Neuronal stem cell (in vitro differentiated cells): ENCODE measurements at regions not wholly inside any gene's neighbourhood (a gene's known extent, or its start where the extent isn't known, plus 50 kb on each side); places are given as distances from the start of the nearest gene placed in this dataset.

Experiments used
- DNase-seq: peaks from one replicate; pipeline ENCODE4 v3.0.0-alpha.2; 2013; ENCODE audit warnings: low spot score
- H2AFZ ChIP-seq: one replicate; pipeline ENCODE4 v1.6.1; 2013; ENCODE audit warnings: mild to moderate bottlenecking, low read length, inconsistent platforms
- H2AK5ac ChIP-seq: 2 replicates; pipeline ENCODE4 v1.6.1; 2013; ENCODE audit warnings: low read depth, mild to moderate bottlenecking, inconsistent platforms, low read length, moderate library complexity, mixed read lengths
- H2BK120ac ChIP-seq: 2 replicates; pipeline ENCODE4 v1.6.1; 2013; ENCODE audit warnings: low read depth, mild to moderate bottlenecking, inconsistent platforms, low read length, moderate library complexity, mixed read lengths
- H2BK12ac ChIP-seq: one replicate; pipeline ENCODE4 v1.6.1; 2013; ENCODE audit warnings: low read length, inconsistent platforms
- H2BK15ac ChIP-seq: 2 replicates; pipeline ENCODE4 v1.6.1; 2013; ENCODE audit warnings: mild to moderate bottlenecking, low read length, inconsistent platforms, mixed read lengths
- H2BK5ac ChIP-seq: one replicate; pipeline ENCODE4 v1.6.1; 2013; ENCODE audit warnings: inconsistent platforms, mild to moderate bottlenecking, low read length, moderate library complexity
- H3K14ac ChIP-seq: one replicate; pipeline ENCODE4 v1.6.1; 2013; ENCODE audit warnings: low read length, inconsistent platforms
- H3K18ac ChIP-seq: 2 replicates; pipeline ENCODE4 v1.6.1; 2013; ENCODE audit warnings: low read length, inconsistent platforms
- H3K23ac ChIP-seq: 2 replicates; pipeline ENCODE4 v1.6.1; 2013; ENCODE audit warnings: low read depth, mild to moderate bottlenecking, mixed read lengths, low read length, inconsistent platforms; ENCODE audit not compliant: poor library complexity
- H3K27ac ChIP-seq: replicated peaks from 3 replicates; pipeline ENCODE4 v1.5.1; 2013; ENCODE audit warnings: low read length, inconsistent platforms
- H3K27me3 ChIP-seq, 3 experiments: 2 replicates each; pipeline ENCODE4 v1.6.1; 2013; ENCODE audit warnings: low read length in 3 of 3, mild to moderate bottlenecking in 2 of 3, inconsistent platforms in 1 of 3, low read depth in 1 of 3, mixed read lengths in 1 of 3, moderate library complexity in 1 of 3; ENCODE audit not compliant: control insufficient read depth in 3 of 3, insufficient read depth in 3 of 3
- H3K36me3 ChIP-seq, 2 donors: replicated peaks in 1 of 2; 2 replicates each; pipeline ENCODE4 v1.6.1; 2013; ENCODE audit warnings: low read length in 2 of 2; ENCODE audit not compliant: control insufficient read depth in 2 of 2, insufficient read depth in 2 of 2
- H3K4ac ChIP-seq: 2 replicates; pipeline ENCODE4 v1.6.1; 2013; ENCODE audit warnings: inconsistent platforms, mild to moderate bottlenecking, low read length, moderate library complexity
- H3K4me1 ChIP-seq, 2 donors: 1 replicate in 1 of 2; 2 replicates in 1 of 2; pipeline ENCODE4 v1.6.1; 2013; ENCODE audit warnings: low read length in 2 of 2, low read depth in 1 of 2; ENCODE audit not compliant: control insufficient read depth in 2 of 2, insufficient read depth in 1 of 2
- H3K4me2 ChIP-seq: one replicate; pipeline ENCODE4 v1.6.1; 2013; ENCODE audit warnings: mild to moderate bottlenecking, low read length, inconsistent platforms; ENCODE audit not compliant: insufficient read depth, poor library complexity, severe bottlenecking
- H3K4me3 ChIP-seq, 2 donors: 2 replicates each; pipeline ENCODE4 v1.5.1; 2013; ENCODE audit warnings: low read length in 2 of 2, mild to moderate bottlenecking in 2 of 2, inconsistent platforms in 1 of 2, moderate library complexity in 1 of 2
- H3K79me1 ChIP-seq: one replicate; pipeline ENCODE4 v1.6.1; 2013; ENCODE audit warnings: low read depth, mild to moderate bottlenecking, inconsistent platforms, low read length, moderate library complexity
- H3K9ac ChIP-seq: one replicate; pipeline ENCODE4 v1.6.1; 2013; ENCODE audit warnings: mild to moderate bottlenecking, low read depth, low read length, inconsistent platforms; ENCODE audit not compliant: poor library complexity
- H3K9me3 ChIP-seq, 2 donors: replicated peaks in 1 of 2; 2 replicates each; pipeline versions ENCODE3 to v1.6.1; 2013; ENCODE audit warnings: low read length in 2 of 2, mild to moderate bottlenecking in 2 of 2, inconsistent platforms in 1 of 2, low read depth in 1 of 2, mixed read lengths in 1 of 2, moderate library complexity in 1 of 2; ENCODE audit not compliant: control insufficient read depth in 2 of 2, insufficient read depth in 1 of 2
- H4K8ac ChIP-seq: one replicate; pipeline ENCODE4 v1.6.1; 2013; ENCODE audit warnings: low read depth, mild to moderate bottlenecking, inconsistent platforms, low read length, moderate library complexity
- H4K91ac ChIP-seq: one replicate; pipeline ENCODE4 v1.6.1; 2013; ENCODE audit warnings: low read length, low read depth, mild to moderate bottlenecking, inconsistent platforms; ENCODE audit not compliant: poor library complexity
- WGBS, 2 donors: extraction: QIAGEN DNeasy Blood & Tissue Kit; methylation state at CpG; one replicate each; pipeline ENCODE4 v1.1.7; 2013; ENCODE audit warnings: missing lambda C conversion rate in 2 of 2, mixed read lengths in 1 of 2; ENCODE audit not compliant: insufficient read length in 2 of 2, insufficient replicate concordance in 1 of 2; ENCODE audit errors: extremely low coverage in 2 of 2; 5-methylcytosine and 5-hydroxymethylcytosine counted together

DNA sequence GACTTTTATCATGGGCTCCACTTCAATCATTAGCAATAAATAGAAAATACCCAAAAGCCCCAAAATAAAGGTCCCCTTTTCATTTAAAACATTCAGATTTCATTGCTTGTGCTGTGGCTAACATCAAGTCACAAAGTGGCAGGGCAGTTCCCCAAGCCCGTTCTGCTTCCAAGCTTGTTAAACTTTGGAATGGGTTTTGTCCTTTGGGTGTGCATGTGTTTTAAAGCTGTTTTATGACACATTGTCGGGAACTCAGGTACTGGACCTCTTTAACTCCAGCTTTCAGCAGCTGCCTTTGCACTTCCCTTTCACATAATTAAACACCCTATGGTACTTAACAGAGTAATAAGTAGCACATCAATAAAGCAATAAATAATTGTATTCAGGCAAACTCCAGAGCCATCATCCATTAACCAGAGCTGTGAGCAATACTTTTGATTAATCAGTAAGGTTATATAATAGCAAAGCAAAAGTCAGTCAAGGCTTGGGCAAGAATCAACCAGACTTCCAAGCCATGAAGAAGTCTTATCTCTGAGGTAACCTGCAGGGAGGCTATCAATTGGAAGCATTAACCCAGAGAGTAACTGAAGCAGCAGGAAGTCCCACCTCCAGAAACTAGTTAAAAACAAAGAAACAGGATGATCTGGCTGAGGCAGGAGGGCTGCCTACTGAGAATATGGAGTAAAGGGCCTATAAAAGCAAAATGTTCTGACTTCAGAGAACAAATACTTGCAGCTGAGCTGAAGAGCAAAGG is 56.1 kb upstream of the ARID5B start:
- Histone ChIP-seq H3K14ac (no peak overlapping the region), H2BK120ac (no peak overlapping the region), H3K4me3 (no peak overlapping the region), H2BK5ac (no peak overlapping the region), H3K23ac (no peak overlapping the region), H3K36me3 (no peaks in the 10 kb centered on the region), H2BK12ac (no peak overlapping the region), H3K18ac (no peak overlapping the region), H2AFZ (no peak overlapping the region), H4K8ac (no peak overlapping the region), H3K27me3 (no peaks in the 10 kb centered on the region), H3K9me3 (no peaks in the 10 kb centered on the region), H3K4me2 (no peak overlapping the region), H3K9ac (no peak overlapping the region), H3K79me1 (no peaks in the 10 kb centered on the region), H3K27ac (no peak overlapping the region), H3K4me1 (no peaks in the 10 kb centered on the region), H2BK15ac (no peak overlapping the region), H3K4ac (no peak overlapping the region), H4K91ac (no peak overlapping the region), H2AK5ac (no peak overlapping the region)
- WGBS, 2 donors = no CpG with 5 or more reads among the region's 2 CpGs
- DNase-seq = no peak

DNA sequence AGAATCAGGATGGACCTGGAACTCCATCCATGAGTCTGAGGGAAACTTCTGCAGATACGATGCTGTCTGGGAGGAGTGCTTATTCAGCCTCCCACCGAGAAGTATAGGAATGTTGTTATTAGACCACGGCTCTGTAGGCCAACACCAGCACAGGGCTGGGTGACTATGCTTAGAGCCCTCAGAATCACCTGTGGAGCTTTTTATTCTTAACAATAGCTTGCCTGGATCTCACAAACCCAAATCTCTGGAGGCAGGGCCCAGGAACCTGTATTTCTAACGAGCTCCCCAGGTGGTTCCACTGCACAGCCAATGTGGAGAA is 55.6 kb upstream of the ARID5B start:
- no peak overlapping the region for H3K18ac ChIP-seq
- H3K27ac ChIP-seq = no peak overlapping the region
- H3K79me1 ChIP-seq = no peaks in the 10 kb centered on the region
- no peaks in the 10 kb centered on the region for H3K27me3 ChIP-seq
- no peak overlapping the region for H3K4me2 ChIP-seq
- H3K4me3 ChIP-seq = no peak overlapping the region
- H3K14ac ChIP-seq = no peak overlapping the region
- no peak overlapping the region for H3K23ac ChIP-seq
- H4K8ac ChIP-seq = no peak overlapping the region
- no peak overlapping the region for H3K4ac ChIP-seq
- no peak overlapping the region for H2BK120ac ChIP-seq
- H2AFZ ChIP-seq = no peak overlapping the region
- no peaks in the 10 kb centered on the region for H3K36me3 ChIP-seq
- no peak overlapping the region for H2BK12ac ChIP-seq
- H2BK5ac ChIP-seq = no peak overlapping the region
- no peak for DNase-seq
- H3K9me3 ChIP-seq = no peaks in the 10 kb centered on the region
- no peak overlapping the region for H2BK15ac ChIP-seq
- no peak overlapping the region for H2AK5ac ChIP-seq
- no peak overlapping the region for H3K9ac ChIP-seq
- WGBS, 2 donors = no CpG with 5 or more reads among the region's 4 CpGs
- no peak overlapping the region for H4K91ac ChIP-seq
- H3K4me1 ChIP-seq = no peaks in the 10 kb centered on the region

- Histone ChIP-seq H3K9me3 (no peaks in the 10 kb centered on the region), H2AFZ (no peak overlapping the region), H2BK120ac (no peak overlapping the region), H3K4me3 (no peak overlapping the region), H3K4ac (no peak overlapping the region), H3K9ac (no peak overlapping the region), H3K27me3 (no peaks in the 10 kb centered on the region), H4K91ac (no peak overlapping the region), H2BK12ac (no peak overlapping the region), H2AK5ac (no peak overlapping the region), H3K18ac (no peak overlapping the region), H3K23ac (no peak overlapping the region), H2BK5ac (no peak overlapping the region), H3K14ac (no peak overlapping the region), H2BK15ac (no peak overlapping the region), H3K4me2 (no peak overlapping the region), H4K8ac (no peak overlapping the region), H3K4me1 (no peaks in the 10 kb centered on the region), H3K36me3 (no peaks in the 10 kb centered on the region), H3K27ac (no peak overlapping the region), H3K79me1 (no peaks in the 10 kb centered on the region)
- no peak for DNase-seq
- no CpG with 5 or more reads among the region's 5 CpGs for WGBS, 2 donors
Measured at GRCh38 chr10:61846370-61847031, 55.0 kb upstream of the ARID5B start.

DNA sequence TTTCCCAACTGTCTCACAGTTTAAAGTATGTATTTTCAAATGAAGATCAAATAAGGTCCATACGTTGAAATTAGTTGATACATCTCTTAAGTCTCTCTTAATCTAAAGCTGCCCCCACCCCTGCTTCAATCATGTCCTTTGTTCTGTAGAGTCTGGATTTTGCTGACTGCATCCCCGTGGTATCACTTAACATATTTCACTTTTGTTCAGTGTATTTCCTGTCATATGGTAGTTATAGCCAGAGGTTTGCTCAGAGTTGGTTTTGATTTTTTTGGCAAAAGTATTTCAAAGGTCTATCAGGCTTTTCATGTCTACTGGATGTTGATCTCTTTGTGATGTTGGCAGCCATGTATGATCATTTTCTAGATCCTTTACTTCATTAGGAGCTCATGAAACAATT is 54.4 kb upstream of the ARID5B start:
- Histone ChIP-seq H3K4me3 (no peak overlapping the region), H3K4me1 (no peaks in the 10 kb centered on the region), H2BK5ac (no peak overlapping the region), H2BK15ac (no peak overlapping the region), H3K27me3 (no peaks in the 10 kb centered on the region), H2BK120ac (no peak overlapping the region), H3K27ac (no peak overlapping the region), H3K14ac (no peak overlapping the region), H4K91ac (no peak overlapping the region), H2AFZ (peak overlapping the region; percentile 24), H2BK12ac (no peak overlapping the region), H3K9ac (no peak overlapping the region), H3K4ac (no peak overlapping the region), H3K18ac (no peak overlapping the region), H3K79me1 (no peaks in the 10 kb centered on the region), H3K4me2 (no peak overlapping the region), H3K9me3 (no peaks in the 10 kb centered on the region), H3K23ac (no peak overlapping the region), H2AK5ac (no peak overlapping the region), H4K8ac (no peak overlapping the region), H3K36me3 (no peaks in the 10 kb centered on the region)
- DNase-seq = no peak
- WGBS, 2 donors = no CpG with 5 or more reads among the region's 2 CpGs
